Testis (tissue), 2 donors: ENCODE measurements at regions not wholly inside any gene's neighbourhood (a gene's known extent, or its start where the extent isn't known, plus 50 kb on each side); places are given as distances from the start of the nearest gene placed in this dataset.

Experiments used
- DNase-seq: peaks from one replicate; pipeline ENCODE4 v3.0.0-alpha.2; 2019
- H3K27ac ChIP-seq, 2 donors: fragments of 200-600 bp; sonication (generic); one replicate each; pipeline ENCODE4 v1.5.1; 2019
- H3K27me3 ChIP-seq: fragments of 200-600 bp; sonication (generic); one replicate; pipeline ENCODE4 v1.5.1; 2019
- H3K36me3 ChIP-seq: fragments of 200-600 bp; sonication (generic); one replicate; pipeline ENCODE4 v1.5.1; 2017; ENCODE audit warnings: low read depth; ENCODE audit errors: missing control alignments
- H3K4me1 ChIP-seq: fragments of 200-600 bp; sonication (generic); one replicate; pipeline ENCODE4 v1.5.1; 2019
- H3K4me3 ChIP-seq, 2 donors: fragments of 200-600 bp; sonication (generic); one replicate each; pipeline ENCODE4 v1.5.1; 2017 to 2019
- H3K9me3 ChIP-seq: fragments of 200-600 bp; sonication (generic); one replicate; pipeline ENCODE4 v1.5.1; 2017
- CTCF ChIP-seq, 3 experiments: fragments of 450-650 bp in 2 of 3; fragments of 200-600 bp in 1 of 3; sonication (generic) in 1 of 3; IDR thresholded peaks; one replicate each; pipeline ENCODE4 v1.5.1; 2016 to 2019; ENCODE audit warnings: antibody characterized with exemption in 3 of 3, mild to moderate bottlenecking in 2 of 3, moderate library complexity in 1 of 3
- POLR2A ChIP-seq: fragments of 450-650 bp; IDR thresholded peaks from one replicate; pipeline ENCODE4 v1.6.1; 2017; ENCODE audit warnings: antibody characterized with exemption, mild to moderate bottlenecking, moderate library complexity
- WGBS, 2 donors: methylation state at CpG; one replicate each; pipeline ENCODE4 v1.1.5; 2018; 5-methylcytosine and 5-hydroxymethylcytosine counted together
- intact Hi-C: fragments of 100-400 bp; cut with DNase I; formaldehyde crosslinking; loops from one replicate; pipeline ENCODE4 v1.15.1; 2023; ENCODE audit warnings: low total_unique reads

DNA sequence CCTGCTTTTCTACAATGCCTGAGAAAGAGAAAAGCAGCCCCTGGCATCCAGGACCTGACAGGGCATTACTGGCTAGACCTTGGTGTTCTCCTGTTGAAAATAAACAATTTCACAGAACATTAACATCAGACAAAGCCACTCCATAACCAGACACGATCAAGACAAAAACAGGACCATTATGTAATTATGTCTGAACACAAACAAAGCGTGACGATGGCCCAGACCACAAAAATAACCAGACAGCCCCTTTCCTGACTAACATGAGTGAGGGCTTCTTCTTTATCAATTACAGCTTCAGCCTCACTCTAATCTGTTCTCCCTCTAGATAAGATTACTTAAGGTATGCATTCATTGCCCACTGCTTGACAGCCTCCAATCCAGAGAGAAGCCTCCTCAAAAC is 172.7 kb upstream of the LMCD1 start:
- TF ChIP-seq POLR2A (no peak), CTCF (IDR thresholded peaks at IDR 0.05) (no peak)
- H3K9me3 ChIP-seq = no peaks in the 10 kb centered on the region
- no peaks in the 10 kb centered on the region for H3K27me3 ChIP-seq
- H3K36me3 ChIP-seq = no peaks in the 10 kb centered on the region
- no peak for DNase-seq
- WGBS, 2 donors = 62 to 85% methylated on average over 3 of the region's 3 CpGs
- no peak overlapping the region for H3K4me3 ChIP-seq
- H3K4me1 ChIP-seq = no peaks in the 10 kb centered on the region
- no peak overlapping the region for H3K27ac ChIP-seq
- intact Hi-C loops = no loop called here

- no peaks in the 10 kb centered on the region for H3K27me3 ChIP-seq
- no peaks in the 10 kb centered on the region for H3K9me3 ChIP-seq
- no peaks in the 10 kb centered on the region for H3K36me3 ChIP-seq
- intact Hi-C loops = no loop called here
- H3K4me3 ChIP-seq = no peak overlapping the region
- no peak for DNase-seq
- H3K4me1 ChIP-seq = no peaks in the 10 kb centered on the region
- TF ChIP-seq POLR2A = no peak
- TF ChIP-seq CTCF (IDR thresholded peaks at IDR 0.05) = no peak
- no peak overlapping the region for H3K27ac ChIP-seq
Observed at GRCh38 chr3:8329598-8329997, 172.0 kb upstream of the LMCD1 start.

DNA sequence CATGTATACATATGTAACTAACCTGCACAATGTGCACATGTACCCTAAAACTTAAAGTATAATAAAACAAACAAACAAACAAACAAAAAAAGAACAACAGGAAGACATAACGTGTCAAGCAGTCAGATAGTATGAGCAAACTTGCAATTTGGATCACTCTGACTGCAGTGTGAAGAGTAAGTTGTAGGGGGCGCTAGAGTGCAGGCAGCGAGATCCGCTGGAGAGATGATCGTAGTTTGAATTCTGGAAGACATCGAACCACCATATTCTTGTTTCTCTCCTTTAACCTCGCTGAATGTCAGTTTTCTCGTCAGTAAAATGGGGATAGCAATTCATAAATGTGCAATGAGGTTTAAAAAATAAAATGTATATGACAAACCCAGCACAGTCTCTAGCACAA is 165.2 kb upstream of the LMCD1 start:
- TF ChIP-seq POLR2A (no peak), CTCF (IDR thresholded peaks at IDR 0.05) (peak in 1 of 3 experiments; percentile 54)
- Histone ChIP-seq H3K9me3 (no peaks in the 10 kb centered on the region), H3K4me1 (no peaks in the 10 kb centered on the region), H3K27ac (no peak overlapping the region), H3K4me3 (no peak overlapping the region), H3K36me3 (no peaks in the 10 kb centered on the region), H3K27me3 (no peaks in the 10 kb centered on the region)
- intact Hi-C loops = no loop called here
- DNase-seq = peak; percentile 41
- 60 to 70% methylated on average over 8 of the region's 8 CpGs for WGBS, 2 donors

DNA sequence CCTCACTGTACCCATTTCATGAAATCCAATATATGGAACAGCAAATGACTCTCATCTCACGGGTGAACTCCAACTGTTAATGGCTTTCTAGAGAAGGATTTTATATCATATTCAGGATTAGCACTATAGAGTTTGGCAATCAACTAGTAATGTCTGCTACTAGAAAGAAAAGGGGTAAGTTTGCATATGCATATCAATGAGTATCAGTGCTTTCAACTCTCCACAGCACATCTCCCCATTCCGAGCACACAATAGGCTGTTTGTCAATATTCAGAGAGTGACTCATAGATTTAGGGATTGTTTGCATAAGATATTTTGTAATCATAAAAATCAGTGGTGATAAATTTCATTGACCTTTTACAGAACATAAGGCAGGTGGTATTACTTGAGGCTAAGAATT is 163.2 kb upstream of the LMCD1 start:
- DNase-seq = no peak
- Histone ChIP-seq H3K27ac (no peak overlapping the region), H3K4me1 (no peaks in the 10 kb centered on the region), H3K9me3 (no peaks in the 10 kb centered on the region), H3K27me3 (no peaks in the 10 kb centered on the region), H3K36me3 (no peaks in the 10 kb centered on the region), H3K4me3 (no peak overlapping the region)
- TF ChIP-seq POLR2A (no peak), CTCF (IDR thresholded peaks at IDR 0.05) (no peak)
- intact Hi-C loops = no loop called here
- 85 to 92% methylated on average over 2 of the region's 2 CpGs for WGBS, 2 donors

- TF ChIP-seq CTCF (IDR thresholded peaks at IDR 0.05) (no peak), POLR2A (no peak)
- intact Hi-C loops = no loop called here
- Histone ChIP-seq H3K27me3 (no peaks in the 10 kb centered on the region), H3K27ac (no peak overlapping the region), H3K9me3 (no peaks in the 10 kb centered on the region), H3K4me3 (no peak overlapping the region), H3K36me3 (no peaks in the 10 kb centered on the region), H3K4me1 (no peaks in the 10 kb centered on the region)
- 46 to 65% methylated on average over 7 of the region's 7 CpGs for WGBS, 2 donors
- DNase-seq = no peak
Observed at GRCh38 chr3:8341821-8342247, 159.8 kb upstream of the LMCD1 start.
